GM18520 (cell line): ENCODE measurements at regions not wholly inside any gene's neighbourhood (a gene's known extent, or its start where the extent isn't known, plus 50 kb on each side); places are given as distances from the start of the nearest gene placed in this dataset.
"Not testable (repeated sequence)": the region's sequence is repeated elsewhere in the genome, so short reads cannot be mapped to it uniquely, and the experiment has no call there.

Experiments used
- ATAC-seq: cut with Tn5 transposase; IDR thresholded peaks from one replicate; pipeline ENCODE4 v1.9.1; 2021; ENCODE audit not compliant: unreplicated experiment

GRCh38 chr3:168977716-168978374, 685.7 kb downstream of the MECOM start:
- ATAC-seq = no peak

- ATAC-seq = peak; percentile 50
These were observed 686.5 kb downstream of the MECOM start for GRCh38 chr3:168976969-168977368.

- ATAC-seq = no peak
These were observed 687.9 kb downstream of the MECOM start for GRCh38 chr3:168975576-168975975.

- ATAC-seq = no peak
These were observed 688.7 kb downstream of the MECOM start for GRCh38 chr3:168974617-168975403.

- ATAC-seq = no peak
These were observed 689.6 kb downstream of the MECOM start for GRCh38 chr3:168973897-168974296.

GRCh38 chr3:168973206-168973605, 690.3 kb downstream of the MECOM start:
- ATAC-seq = no peak

GRCh38 chr3:168968609-168969008, 694.9 kb downstream of the MECOM start:
- ATAC-seq = no peak

- ATAC-seq = no peak
These were observed 698.8 kb downstream of the MECOM start for GRCh38 chr3:168964736-168965135.

GRCh38 chr3:168961271-168961670, 702.2 kb downstream of the MECOM start:
- no peak for ATAC-seq

- ATAC-seq = no peak
These were observed 703.8 kb downstream of the MECOM start for GRCh38 chr3:168959731-168960130.

- no peak for ATAC-seq
These were observed 705.0 kb downstream of the MECOM start for GRCh38 chr3:168958466-168958865.

- ATAC-seq = no peak
These were observed 707.4 kb downstream of the MECOM start for GRCh38 chr3:168956076-168956475.

GRCh38 chr3:168952551-168952950, 711.0 kb downstream of the MECOM start:
- ATAC-seq = no peak

- no peak for ATAC-seq
These were observed 711.6 kb downstream of the MECOM start for GRCh38 chr3:168951884-168952283.

- ATAC-seq = no peak
These were observed 712.1 kb downstream of the MECOM start for GRCh38 chr3:168951368-168951767.

GRCh38 chr3:168950622-168951021, 712.9 kb downstream of the MECOM start:
- no peak for ATAC-seq

- no peak for ATAC-seq
These were observed 723.8 kb downstream of the MECOM start for GRCh38 chr3:168939651-168940238.

GRCh38 chr3:168933614-168934013, 729.9 kb downstream of the MECOM start:
- ATAC-seq = no peak

- ATAC-seq = not testable (repeated sequence)
These were observed 733.5 kb downstream of the MECOM start for GRCh38 chr3:168929997-168930396.

- no peak for ATAC-seq
These were observed 737.1 kb downstream of the MECOM start for GRCh38 chr3:168926426-168926825.

GRCh38 chr3:168925568-168925967, 737.9 kb downstream of the MECOM start:
- ATAC-seq = no peak

- ATAC-seq = no peak
These were observed 748.9 kb downstream of the MECOM start for GRCh38 chr3:168914662-168915061.
